Prostate gland (tissue), 2 donors: ENCODE measurements at regions not wholly inside any gene's neighbourhood (a gene's known extent, or its start where the extent isn't known, plus 50 kb on each side); places are given as distances from the start of the nearest gene placed in this dataset.

ENCODE experiments used
- DNase-seq: peaks from one replicate; pipeline ENCODE4 v3.0.0-alpha.2; 2019; ENCODE audit warnings: low spot score
- H3K27ac ChIP-seq, 2 donors: fragments of 200-600 bp; sonication (generic); 2 replicates each; pipeline ENCODE4 v1.5.1; 2017 to 2019
- H3K27me3 ChIP-seq: fragments of 200-600 bp; sonication (generic); replicated peaks from 2 replicates; pipeline ENCODE4 v1.5.1; 2019; ENCODE audit not compliant: insufficient read depth
- H3K36me3 ChIP-seq, 2 donors: fragments of 200-600 bp; sonication (generic); 1 replicate in 1 of 2; 2 replicates in 1 of 2; pipeline versions ENCODE4 v1.5.1 to v1.8.1; 2017 to 2019
- H3K4me1 ChIP-seq: fragments of 200-600 bp; sonication (generic); replicated peaks from 2 replicates; pipeline ENCODE4 v1.5.1; 2019
- H3K4me3 ChIP-seq, 2 donors: fragments of 200-600 bp; sonication (generic); 2 replicates each; pipeline ENCODE4 v1.5.1; 2017 to 2019
- H3K9me3 ChIP-seq: fragments of 200-600 bp; sonication (generic); 2 replicates; pipeline ENCODE4 v1.5.1; 2017
- CTCF ChIP-seq, 4 experiments: fragments of 200-600 bp in 2 of 4; fragments of 450-650 bp in 2 of 4; sonication (generic) in 2 of 4; IDR thresholded peaks; 1 replicate in 3 of 4; 2 replicates in 1 of 4; pipeline ENCODE4 v1.5.1; 2016 to 2019; ENCODE audit warnings: antibody characterized with exemption in 4 of 4, mild to moderate bottlenecking in 2 of 4, moderate library complexity in 2 of 4
- POLR2A ChIP-seq: fragments of 450-650 bp; IDR thresholded peaks from one replicate; pipeline ENCODE4 v1.6.1; 2016; ENCODE audit warnings: antibody characterized with exemption, mild to moderate bottlenecking
- POLR2AphosphoS5 ChIP-seq: sonication (generic); formaldehyde crosslinking; IDR thresholded peaks from one replicate; pipeline ENCODE4 v1.6.1; 2017; ENCODE audit warnings: antibody characterized with exemption
- WGBS: methylation state at CpG from one replicate; pipeline ENCODE4 v1.1.5; 2018; 5-methylcytosine and 5-hydroxymethylcytosine counted together
- intact Hi-C: fragments of 100-400 bp; cut with DNase I; formaldehyde crosslinking; loops from one replicate; pipeline ENCODE4 v1.14.2; 2022

DNA sequence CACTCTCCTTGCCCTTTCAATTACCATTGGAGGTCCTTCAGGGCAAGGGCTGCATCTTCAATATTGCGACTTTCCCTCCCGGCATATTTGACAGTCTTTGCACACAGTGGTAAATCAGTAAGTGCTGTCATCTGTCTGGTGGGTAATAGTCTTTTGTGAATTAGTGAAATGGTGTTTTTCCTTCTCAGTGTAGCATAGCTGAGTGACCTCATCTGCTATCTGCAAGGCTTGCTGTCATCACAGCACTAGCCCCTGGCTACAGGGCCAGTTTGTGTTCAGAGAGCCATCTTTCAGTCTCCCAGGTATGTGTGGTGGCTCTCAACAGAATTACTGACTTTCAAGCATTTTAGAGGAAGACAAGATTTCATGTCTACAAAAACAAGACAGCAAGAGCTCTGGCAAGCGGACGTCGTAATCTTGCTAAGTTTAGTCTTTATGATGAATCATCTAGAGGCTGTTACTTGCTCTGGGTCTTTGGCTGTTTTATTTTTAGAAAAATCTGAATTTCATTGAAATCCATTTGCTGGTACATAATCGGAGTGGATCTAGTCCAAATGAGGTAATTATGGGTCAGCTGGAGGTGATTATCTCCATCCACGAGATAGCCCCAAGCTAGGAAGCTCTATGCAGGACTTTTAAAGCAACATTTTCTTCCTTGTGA is 528.9 kb downstream of the EPM2A start:
- no peaks in the 10 kb centered on the region for H3K27me3 ChIP-seq
- no peak for DNase-seq
- intact Hi-C loops: no loop called here
- 77% methylated on average over 7 of the region's 7 CpGs for WGBS
- H3K9me3 ChIP-seq: no peaks in the 10 kb centered on the region
- no peak overlapping the region for H3K27ac ChIP-seq
- no peaks in the 10 kb centered on the region for H3K36me3 ChIP-seq
- H3K4me3 ChIP-seq: no peak overlapping the region
- no peaks in the 10 kb centered on the region for H3K4me1 ChIP-seq
- no peak for TF ChIP-seq POLR2A
- TF ChIP-seq POLR2AphosphoS5: no peak
- no peak for TF ChIP-seq CTCF (IDR thresholded peaks at IDR 0.05)

GRCh38 chr6:145208474-145208873 is 526.8 kb downstream of the EPM2A start:
- Histone ChIP-seq H3K27me3 (no peaks in the 10 kb centered on the region), H3K27ac (no peak overlapping the region), H3K4me1 (no peaks in the 10 kb centered on the region), H3K4me3 (no peak overlapping the region), H3K9me3 (no peaks in the 10 kb centered on the region), H3K36me3 (no peaks in the 10 kb centered on the region)
- TF ChIP-seq POLR2AphosphoS5 (no peak), POLR2A (no peak), CTCF (IDR thresholded peaks at IDR 0.05) (no peak)
- intact Hi-C loops: no loop called here
- 96% methylated on average over 1 of the region's 1 CpG for WGBS
- no peak for DNase-seq

GRCh38 chr6:145209272-145209671 is 526.0 kb downstream of the EPM2A start:
- no peaks in the 10 kb centered on the region for H3K36me3 ChIP-seq
- TF ChIP-seq POLR2AphosphoS5 (no peak), POLR2A (no peak), CTCF (IDR thresholded peaks at IDR 0.05) (no peak)
- H3K9me3 ChIP-seq: no peaks in the 10 kb centered on the region
- no peak overlapping the region for H3K4me3 ChIP-seq
- H3K27me3 ChIP-seq: no peaks in the 10 kb centered on the region
- H3K4me1 ChIP-seq: no peaks in the 10 kb centered on the region
- H3K27ac ChIP-seq: no peak overlapping the region
- intact Hi-C loops: no loop called here
- 97% methylated on average over 2 of the region's 2 CpGs for WGBS
- DNase-seq: no peak

DNA sequence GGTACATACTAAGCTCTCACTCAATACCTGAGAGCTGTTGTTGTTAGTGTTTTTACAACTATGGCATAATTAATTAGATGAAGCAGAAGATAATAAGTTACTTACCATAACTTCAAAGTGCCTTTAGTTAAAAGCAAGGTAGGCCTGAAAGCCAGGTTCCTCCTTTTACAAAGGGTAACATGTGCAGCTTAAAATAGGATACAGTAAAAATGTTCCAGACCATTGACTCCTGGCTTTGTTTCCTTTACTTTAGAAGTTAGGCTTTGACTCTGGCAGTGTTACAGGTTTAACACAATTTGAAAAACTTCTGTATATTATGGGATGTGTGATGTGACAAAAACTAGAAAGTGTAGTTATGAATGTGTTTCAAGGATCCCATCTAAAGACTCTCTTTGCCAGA is 522.5 kb downstream of the EPM2A start:
- Histone ChIP-seq H3K36me3 (no peaks in the 10 kb centered on the region), H3K27ac (peak overlapping the region; percentile 30 to 32), H3K9me3 (no peaks in the 10 kb centered on the region), H3K4me3 (no peak overlapping the region), H3K27me3 (no peaks in the 10 kb centered on the region), H3K4me1 (no peaks in the 10 kb centered on the region)
- DNase-seq: no peak
- intact Hi-C loops: loop anchor here (10.0 kb wide), 1 partner anchor 628 kb away; no protein-coding TSS in a partner anchor
- no peak for TF ChIP-seq CTCF (IDR thresholded peaks at IDR 0.05)
- no peak for TF ChIP-seq POLR2A
- no peak for TF ChIP-seq POLR2AphosphoS5

- Histone ChIP-seq H3K9me3 (no peaks in the 10 kb centered on the region), H3K27me3 (no peaks in the 10 kb centered on the region), H3K4me1 (no peaks in the 10 kb centered on the region), H3K36me3 (no peaks in the 10 kb centered on the region), H3K4me3 (no peak overlapping the region), H3K27ac (peak overlapping the region; percentile 30 to 32)
- intact Hi-C loops: loop anchor here (10.0 kb wide), 1 partner anchor 629 kb away; no protein-coding TSS in a partner anchor
- WGBS: 61% methylated on average over 3 of the region's 3 CpGs
- TF ChIP-seq POLR2AphosphoS5 (no peak), POLR2A (no peak), CTCF (IDR thresholded peaks at IDR 0.05) (no peak)
- no peak for DNase-seq
Observed at GRCh38 chr6:145213614-145214013, 521.7 kb downstream of the EPM2A start.
